Fibroblast of villous mesenchyme (primary cell): ENCODE measurements at regions not wholly inside any gene's neighbourhood (a gene's known extent, or its start where the extent isn't known, plus 50 kb on each side); places are given as distances from the start of the nearest gene placed in this dataset.

Source experiments
- DNase-seq: peaks from one replicate; pipeline ENCODE4 v3.0.0-alpha.2; 2010; ENCODE audit warnings: low read depth
- H3K4me3 ChIP-seq: 2 replicates; pipeline ENCODE4 v1.5.1; 2011; ENCODE audit warnings: low read depth, mild to moderate bottlenecking, low read length
- TF ChIP-seq, protein P1 (sequence below): IDR thresholded peaks from 2 replicates; pipeline ENCODE4 v1.5.1; 2012; ENCODE audit warnings: low read depth, mild to moderate bottlenecking, low read length; ENCODE audit not compliant: insufficient read depth

DNA sequence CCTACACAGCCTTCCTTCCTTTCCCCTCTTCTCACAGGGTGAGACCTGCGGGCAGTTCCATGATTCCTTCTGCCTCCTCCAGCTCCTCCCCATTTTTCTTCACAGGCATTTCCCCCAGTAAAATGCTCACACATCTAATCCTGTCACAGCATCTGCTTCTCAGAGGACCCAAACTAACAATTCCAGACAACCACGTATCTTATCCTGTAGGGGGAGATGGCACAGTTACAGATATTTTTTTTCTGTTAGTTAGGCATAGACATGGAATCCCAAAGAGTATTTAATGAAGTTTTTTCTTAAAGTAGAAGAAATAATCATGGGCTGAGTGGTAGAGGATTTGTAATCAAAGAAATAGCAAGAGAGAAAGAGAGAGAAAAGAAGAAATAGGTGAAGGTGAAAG is 373.1 kb upstream of the ADAMTS9 start:
- TF ChIP-seq, protein P1, sequence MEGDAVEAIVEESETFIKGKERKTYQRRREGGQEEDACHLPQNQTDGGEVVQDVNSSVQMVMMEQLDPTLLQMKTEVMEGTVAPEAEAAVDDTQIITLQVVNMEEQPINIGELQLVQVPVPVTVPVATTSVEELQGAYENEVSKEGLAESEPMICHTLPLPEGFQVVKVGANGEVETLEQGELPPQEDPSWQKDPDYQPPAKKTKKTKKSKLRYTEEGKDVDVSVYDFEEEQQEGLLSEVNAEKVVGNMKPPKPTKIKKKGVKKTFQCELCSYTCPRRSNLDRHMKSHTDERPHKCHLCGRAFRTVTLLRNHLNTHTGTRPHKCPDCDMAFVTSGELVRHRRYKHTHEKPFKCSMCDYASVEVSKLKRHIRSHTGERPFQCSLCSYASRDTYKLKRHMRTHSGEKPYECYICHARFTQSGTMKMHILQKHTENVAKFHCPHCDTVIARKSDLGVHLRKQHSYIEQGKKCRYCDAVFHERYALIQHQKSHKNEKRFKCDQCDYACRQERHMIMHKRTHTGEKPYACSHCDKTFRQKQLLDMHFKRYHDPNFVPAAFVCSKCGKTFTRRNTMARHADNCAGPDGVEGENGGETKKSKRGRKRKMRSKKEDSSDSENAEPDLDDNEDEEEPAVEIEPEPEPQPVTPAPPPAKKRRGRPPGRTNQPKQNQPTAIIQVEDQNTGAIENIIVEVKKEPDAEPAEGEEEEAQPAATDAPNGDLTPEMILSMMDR, result no peak
- DNase-seq, result no peak
- no peak overlapping the region for H3K4me3 ChIP-seq

DNA sequence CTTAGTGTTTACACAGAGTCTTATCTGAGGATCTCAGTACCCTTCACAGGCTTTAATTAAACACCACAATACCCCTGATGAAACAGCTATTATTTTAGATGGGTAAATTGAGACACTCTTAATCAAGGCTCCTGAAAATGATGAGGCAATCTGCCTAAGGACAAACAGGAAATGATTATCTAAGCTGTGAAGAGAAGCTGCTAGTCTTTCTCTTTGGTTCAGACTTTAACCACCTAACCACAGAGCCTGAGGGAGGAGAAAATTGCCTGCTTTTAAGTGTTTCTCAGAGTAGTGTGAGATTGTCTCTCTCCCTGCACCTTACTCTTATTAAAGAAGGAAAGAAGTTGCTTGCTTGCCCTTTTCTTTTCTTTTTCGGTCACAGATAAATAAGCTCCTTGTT is 364.3 kb upstream of the ADAMTS9 start:
- peak; percentile 32 for DNase-seq
- TF ChIP-seq, protein P1, result no peak
- no peak overlapping the region for H3K4me3 ChIP-seq

DNA sequence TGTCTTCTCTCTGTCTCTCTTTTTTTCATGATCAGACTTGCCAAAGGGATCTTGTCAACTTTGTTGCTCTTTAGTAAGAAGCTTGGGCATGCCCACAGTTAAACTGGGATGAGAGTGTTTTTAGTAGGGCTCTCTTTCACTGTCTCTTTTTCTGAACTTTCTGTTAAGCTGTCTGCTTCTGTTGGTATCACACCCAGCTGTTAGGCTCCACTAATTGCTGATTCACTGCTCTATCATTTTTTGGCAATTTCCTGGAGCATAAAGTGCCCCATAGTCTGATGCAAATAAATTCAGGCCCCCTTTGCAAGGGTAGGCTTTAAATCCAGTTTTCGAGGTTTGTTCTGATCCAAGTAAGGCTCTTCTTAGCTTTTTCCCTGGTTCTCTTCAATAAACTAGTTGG is 360.4 kb upstream of the ADAMTS9 start:
- H3K4me3 ChIP-seq, result no peak overlapping the region
- TF ChIP-seq, protein P1, result no peak
- no peak for DNase-seq

DNA sequence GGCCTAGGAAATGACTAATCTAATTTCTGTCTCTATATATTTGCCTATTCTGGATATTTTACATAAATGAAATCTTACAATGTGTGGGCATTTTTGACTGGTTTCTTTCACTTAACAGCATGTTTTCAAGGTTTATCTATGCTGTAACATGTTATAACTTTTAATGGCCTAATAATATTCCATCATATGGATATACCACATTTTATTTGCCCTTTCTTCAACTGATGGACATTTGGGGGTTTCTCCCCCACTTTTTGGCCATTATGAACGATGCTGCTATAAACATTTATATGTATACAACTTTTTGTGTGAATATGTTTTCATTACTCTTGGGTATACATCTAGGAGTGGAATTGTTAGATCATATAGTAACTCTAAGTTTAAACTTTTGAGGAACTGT is 357.3 kb upstream of the ADAMTS9 start:
- TF ChIP-seq, protein P1, result no peak
- H3K4me3 ChIP-seq, result no peak overlapping the region
- no peak for DNase-seq

DNA sequence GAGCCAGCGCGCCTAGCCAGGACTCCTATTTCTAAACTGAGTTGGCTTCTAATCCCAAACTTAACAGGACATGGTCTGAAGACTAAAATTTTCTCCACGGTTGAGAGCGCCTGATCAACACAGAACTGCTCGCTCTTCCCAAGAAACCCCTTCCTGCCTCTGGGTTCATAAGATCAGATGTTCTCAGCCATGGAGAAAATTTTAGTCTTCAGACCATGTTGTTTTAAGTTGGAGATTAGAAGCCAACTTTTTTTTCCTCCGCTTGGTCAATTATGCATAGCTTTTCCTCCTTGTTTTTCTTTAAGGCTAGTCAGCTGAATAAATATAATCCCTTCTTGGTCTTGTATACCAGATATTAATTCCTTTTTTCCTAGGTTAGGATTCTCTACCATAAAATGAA is 356.6 kb upstream of the ADAMTS9 start:
- no peak for DNase-seq
- TF ChIP-seq, protein P1, result no peak
- no peak overlapping the region for H3K4me3 ChIP-seq

DNA sequence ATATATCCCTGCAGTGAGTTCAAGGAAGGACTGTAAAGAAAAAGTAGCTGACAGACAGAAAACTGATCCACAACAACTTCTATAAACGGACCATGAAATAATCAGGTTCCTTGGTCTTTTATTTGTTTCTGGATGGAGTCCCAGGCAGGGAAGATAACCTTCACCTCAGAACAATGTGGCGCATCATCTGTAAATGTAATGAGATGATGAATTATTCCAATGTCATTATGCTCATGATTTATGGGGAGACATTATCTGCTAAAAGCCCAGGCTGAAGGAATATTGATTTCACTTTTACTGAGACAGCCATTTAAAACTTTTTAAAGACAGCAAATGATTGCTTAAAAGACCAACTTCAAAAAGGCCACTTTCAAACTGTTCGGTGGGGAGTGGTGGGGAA is 354.9 kb upstream of the ADAMTS9 start:
- H3K4me3 ChIP-seq, result no peak overlapping the region
- no peak for DNase-seq
- TF ChIP-seq, protein P1, result no peak

DNA sequence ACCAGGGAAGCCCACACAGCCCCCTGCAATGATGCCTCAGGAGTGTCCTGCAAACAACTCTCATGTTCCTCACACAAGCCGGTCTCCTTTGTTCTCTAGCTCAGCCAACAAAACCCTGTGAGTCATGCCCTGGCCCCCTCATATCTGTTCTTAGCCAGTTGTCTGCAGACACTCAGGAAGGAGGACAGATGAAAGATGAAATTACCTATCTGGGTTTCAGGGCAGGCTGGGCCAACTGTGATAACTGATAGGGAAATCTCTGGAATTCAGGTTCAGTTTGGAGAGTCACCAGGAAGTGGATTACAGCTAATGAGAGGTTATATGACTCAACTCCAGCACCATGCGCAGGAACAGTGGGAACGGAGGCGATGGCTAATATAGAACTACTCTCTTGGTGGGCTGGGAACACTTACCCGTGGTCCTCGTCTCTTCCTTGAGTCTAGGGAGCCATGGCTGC is 352.0 kb upstream of the ADAMTS9 start:
- DNase-seq, result no peak
- TF ChIP-seq, protein P1, result no peak
- H3K4me3 ChIP-seq, result no peak overlapping the region
